ENCODE measurements at regions not wholly inside any gene's neighbourhood (a gene's known extent, or its start where the extent isn't known, plus 50 kb on each side); places are given as distances from the start of the nearest gene placed in this dataset.

- Mint-ChIP-seq H3K4me1 (ENCODE audit: low read depth) (peaks cover 30% of the 10 kb centered on the region), H3K4me3 (ENCODE audit: unreplicated experiment) (no peak overlapping the region), H3K27me3 (ENCODE audit: low read depth) (peaks cover 12% of the 10 kb centered on the region), H3K27ac (ENCODE audit: unreplicated experiment) (no peak overlapping the region), H3K9me3 (ENCODE audit: low read depth) (no peaks in the 10 kb centered on the region), H3K36me3 (ENCODE audit: low read depth) (no peaks in the 10 kb centered on the region)
- no peak for DNase-seq (ENCODE audit: low spot score)
- TF ChIP-seq, protein P1, sequence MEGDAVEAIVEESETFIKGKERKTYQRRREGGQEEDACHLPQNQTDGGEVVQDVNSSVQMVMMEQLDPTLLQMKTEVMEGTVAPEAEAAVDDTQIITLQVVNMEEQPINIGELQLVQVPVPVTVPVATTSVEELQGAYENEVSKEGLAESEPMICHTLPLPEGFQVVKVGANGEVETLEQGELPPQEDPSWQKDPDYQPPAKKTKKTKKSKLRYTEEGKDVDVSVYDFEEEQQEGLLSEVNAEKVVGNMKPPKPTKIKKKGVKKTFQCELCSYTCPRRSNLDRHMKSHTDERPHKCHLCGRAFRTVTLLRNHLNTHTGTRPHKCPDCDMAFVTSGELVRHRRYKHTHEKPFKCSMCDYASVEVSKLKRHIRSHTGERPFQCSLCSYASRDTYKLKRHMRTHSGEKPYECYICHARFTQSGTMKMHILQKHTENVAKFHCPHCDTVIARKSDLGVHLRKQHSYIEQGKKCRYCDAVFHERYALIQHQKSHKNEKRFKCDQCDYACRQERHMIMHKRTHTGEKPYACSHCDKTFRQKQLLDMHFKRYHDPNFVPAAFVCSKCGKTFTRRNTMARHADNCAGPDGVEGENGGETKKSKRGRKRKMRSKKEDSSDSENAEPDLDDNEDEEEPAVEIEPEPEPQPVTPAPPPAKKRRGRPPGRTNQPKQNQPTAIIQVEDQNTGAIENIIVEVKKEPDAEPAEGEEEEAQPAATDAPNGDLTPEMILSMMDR (IDR thresholded peaks at IDR 0.05), result no peak
Observed at GRCh38 chr10:113494761-113495160, 58.1 kb upstream of the HABP2 start.

DNA sequence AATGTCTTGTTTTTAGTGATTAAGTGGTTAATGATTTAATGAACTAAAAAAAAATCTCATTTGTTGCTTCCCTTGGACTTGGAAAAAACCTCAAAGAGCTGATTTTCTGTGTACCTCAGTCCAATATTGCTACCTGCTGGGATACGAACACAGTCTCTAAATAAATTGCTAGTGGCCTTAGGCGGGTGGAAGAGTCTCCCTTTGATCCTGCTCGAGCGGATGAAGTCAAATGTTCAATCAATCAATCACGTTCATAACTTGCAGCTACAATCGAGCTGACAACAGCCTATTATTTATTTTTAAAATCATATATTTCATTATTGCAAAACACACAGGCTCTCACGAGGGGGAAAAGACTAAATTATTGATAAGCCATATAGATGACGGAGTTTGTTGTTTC is 57.3 kb upstream of the HABP2 start:
- Mint-ChIP-seq H3K27me3 (ENCODE audit: low read depth) (peaks cover 14% of the 10 kb centered on the region), H3K27ac (ENCODE audit: unreplicated experiment) (no peak overlapping the region), H3K4me1 (ENCODE audit: low read depth) (peaks cover 30% of the 10 kb centered on the region), H3K36me3 (ENCODE audit: low read depth) (no peaks in the 10 kb centered on the region), H3K9me3 (ENCODE audit: low read depth) (no peaks in the 10 kb centered on the region), H3K4me3 (ENCODE audit: unreplicated experiment) (no peak overlapping the region)
- TF ChIP-seq, protein P1 (IDR thresholded peaks at IDR 0.05), result no peak
- no peak for DNase-seq (ENCODE audit: low spot score)

GRCh38 chr10:113496111-113497109 is 56.4 kb upstream of the HABP2 start:
- Mint-ChIP-seq H3K27ac (ENCODE audit: unreplicated experiment) (no peak overlapping the region), H3K4me1 (ENCODE audit: low read depth) (peaks cover 30% of the 10 kb centered on the region), H3K36me3 (ENCODE audit: low read depth) (no peaks in the 10 kb centered on the region), H3K4me3 (ENCODE audit: unreplicated experiment) (no peak overlapping the region), H3K9me3 (ENCODE audit: low read depth) (no peaks in the 10 kb centered on the region), H3K27me3 (ENCODE audit: low read depth) (peaks cover 11% of the 10 kb centered on the region)
- no peak for DNase-seq (ENCODE audit: low spot score)
- TF ChIP-seq, protein P1 (IDR thresholded peaks at IDR 0.05), result no peak

DNA sequence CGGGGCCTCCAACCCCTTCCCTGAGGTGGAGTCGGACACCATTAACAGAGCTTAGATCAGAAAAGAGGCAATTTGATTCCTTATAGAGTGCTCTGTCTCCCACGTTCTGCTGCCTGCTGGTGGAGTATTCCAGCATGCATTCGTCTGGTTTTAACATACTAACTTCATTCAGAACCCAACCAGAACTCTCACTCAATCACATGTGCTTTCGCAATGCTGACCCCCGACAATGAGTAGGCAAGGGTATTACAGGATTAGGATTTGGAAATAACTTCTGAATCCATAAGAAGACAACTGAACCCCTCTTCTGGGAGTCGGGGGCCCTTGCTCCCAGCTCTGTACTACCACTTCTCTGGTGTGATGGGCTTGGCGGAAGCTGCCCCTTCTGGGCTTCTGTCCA is 55.7 kb upstream of the HABP2 start:
- TF ChIP-seq, protein P1 (IDR thresholded peaks at IDR 0.05), result no peak
- DNase-seq (ENCODE audit: low spot score), result no peak
- H3K9me3 Mint-ChIP-seq (ENCODE audit: low read depth), result peaks cover 3% of the 10 kb centered on the region
- peaks cover 9% of the 10 kb centered on the region for H3K27me3 Mint-ChIP-seq (ENCODE audit: low read depth)
- peaks cover 2% of the 10 kb centered on the region for H3K36me3 Mint-ChIP-seq (ENCODE audit: low read depth)
- H3K4me3 Mint-ChIP-seq (ENCODE audit: unreplicated experiment), result no peak overlapping the region
- H3K4me1 Mint-ChIP-seq (ENCODE audit: low read depth), result peaks cover 26% of the 10 kb centered on the region
- H3K27ac Mint-ChIP-seq (ENCODE audit: unreplicated experiment), result no peak overlapping the region

DNA sequence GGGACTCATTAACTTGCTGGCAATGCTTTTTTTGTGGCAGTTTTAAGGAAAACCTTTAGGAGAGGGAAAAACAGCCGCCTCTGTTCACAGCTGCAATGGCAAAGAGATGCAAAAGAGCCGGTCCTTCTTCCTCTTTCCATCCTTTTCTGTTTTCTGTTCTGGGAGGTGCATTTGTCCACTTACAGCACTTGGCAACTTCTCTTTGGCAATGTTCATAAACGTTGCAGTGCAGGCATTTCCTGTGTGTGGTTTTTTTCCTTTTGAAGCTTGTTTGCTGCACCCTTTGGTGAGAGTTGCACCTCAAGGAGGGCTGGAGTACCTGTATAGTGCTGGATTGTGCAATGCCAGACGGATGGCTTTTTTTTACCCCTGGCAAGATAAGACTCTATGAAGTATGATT is 53.9 kb upstream of the HABP2 start:
- TF ChIP-seq, protein P1 (IDR thresholded peaks at IDR 0.05), result no peak
- Mint-ChIP-seq H3K9me3 (ENCODE audit: low read depth) (peaks cover 3% of the 10 kb centered on the region), H3K4me3 (ENCODE audit: unreplicated experiment) (no peak overlapping the region), H3K27me3 (ENCODE audit: low read depth) (peaks cover 13% of the 10 kb centered on the region), H3K4me1 (ENCODE audit: low read depth) (peaks cover 10% of the 10 kb centered on the region), H3K36me3 (ENCODE audit: low read depth) (peaks cover 2% of the 10 kb centered on the region), H3K27ac (ENCODE audit: unreplicated experiment) (no peak overlapping the region)
- DNase-seq (ENCODE audit: low spot score), result no peak
